IPS DF 4.7 (cell line): ENCODE measurements at regions not wholly inside any gene's neighbourhood (a gene's known extent, or its start where the extent isn't known, plus 50 kb on each side); places are given as distances from the start of the nearest gene placed in this dataset.

Source experiments
- DNase-seq: peaks from one replicate; pipeline ENCODE4 v3.0.0-alpha.2; 2013; ENCODE audit warnings: low spot score; ENCODE audit errors: extremely low read depth

DNA sequence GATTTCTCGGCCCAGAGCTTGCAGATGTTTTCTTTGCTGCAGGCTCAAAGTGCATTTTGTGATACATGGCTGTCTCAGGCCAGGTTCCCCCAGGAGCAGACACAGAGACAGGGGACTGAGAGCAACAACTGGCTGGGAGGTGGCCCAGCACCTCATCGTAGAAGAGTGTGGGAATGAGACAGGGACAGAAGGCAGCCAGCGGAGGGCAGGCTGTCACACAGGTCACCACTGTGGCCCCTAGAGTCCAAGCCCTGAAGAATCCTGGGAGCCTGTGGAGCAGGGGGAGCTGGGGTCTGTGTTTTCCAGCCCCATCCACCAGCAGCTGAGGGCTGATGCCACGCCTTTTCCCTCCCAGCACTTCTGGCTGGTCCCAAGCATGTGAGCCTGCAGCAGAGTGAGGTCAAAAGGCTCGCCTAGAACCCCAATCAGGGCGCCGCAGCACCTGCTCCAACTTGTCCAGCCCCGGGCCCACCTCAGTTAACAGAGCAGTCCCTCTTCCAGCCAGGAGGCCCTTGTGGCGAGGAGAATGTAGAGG, 723.8 kb downstream of the UQCRFS1 start:
- DNase-seq: no peak

DNA sequence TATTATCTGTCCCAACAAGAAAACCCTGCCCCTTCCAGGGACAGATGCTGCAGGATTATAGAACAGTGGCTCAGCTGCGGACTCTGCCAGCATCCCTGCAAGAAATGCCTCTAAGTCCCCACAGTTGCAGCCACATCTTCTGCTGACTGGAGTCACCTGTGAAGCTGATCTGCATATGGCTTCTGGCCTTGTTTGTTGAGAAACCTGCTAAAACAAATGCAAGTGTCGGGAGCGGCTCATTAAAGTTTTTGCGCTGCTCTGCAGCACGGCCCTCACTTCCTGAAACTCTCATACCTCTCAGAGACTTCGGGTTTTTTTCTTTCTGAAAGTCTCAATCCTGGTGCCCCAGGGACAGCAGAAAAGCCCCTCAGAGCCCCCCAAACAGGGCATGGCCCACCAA, 725.0 kb downstream of the UQCRFS1 start:
- no peak for DNase-seq

DNA sequence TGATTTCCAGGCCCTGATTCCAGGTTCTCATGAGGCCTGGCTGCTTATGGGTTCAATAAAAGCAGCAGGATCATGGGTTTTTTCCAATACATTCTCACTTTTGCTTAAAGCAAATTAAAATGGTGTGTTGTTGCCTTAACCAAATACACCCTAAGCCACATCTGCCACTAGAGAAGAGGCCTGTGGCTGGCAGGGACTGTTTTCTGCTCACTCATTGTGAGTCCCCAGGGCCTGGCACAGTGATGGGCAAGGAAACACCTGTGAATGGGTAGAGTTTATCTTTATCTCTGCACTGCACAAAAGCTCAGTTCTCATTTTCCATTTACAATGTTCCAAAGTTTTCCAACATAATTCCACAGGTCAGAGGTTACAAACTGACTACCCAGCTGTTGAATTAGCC, 726.0 kb downstream of the UQCRFS1 start:
- no peak for DNase-seq

DNA sequence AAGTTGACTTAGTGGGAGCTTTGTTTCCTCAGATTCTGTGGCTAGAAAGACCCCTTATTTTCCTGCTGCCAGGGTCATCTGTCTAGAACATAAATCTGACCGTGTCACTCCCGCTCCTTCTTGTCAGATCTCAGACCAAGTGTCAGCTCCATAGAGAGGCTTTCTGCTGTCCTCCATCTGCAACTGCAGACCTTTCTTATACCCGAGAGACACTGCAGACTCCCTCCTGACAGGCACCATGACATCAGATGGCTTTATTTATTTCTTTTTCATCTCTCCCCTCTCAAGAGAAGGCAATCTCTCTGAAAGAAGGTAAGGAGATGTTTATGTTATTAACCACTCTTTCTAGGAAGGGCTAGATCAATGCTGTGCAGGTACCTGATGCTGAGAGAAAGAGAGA, 726.5 kb downstream of the UQCRFS1 start:
- DNase-seq: no peak

DNA sequence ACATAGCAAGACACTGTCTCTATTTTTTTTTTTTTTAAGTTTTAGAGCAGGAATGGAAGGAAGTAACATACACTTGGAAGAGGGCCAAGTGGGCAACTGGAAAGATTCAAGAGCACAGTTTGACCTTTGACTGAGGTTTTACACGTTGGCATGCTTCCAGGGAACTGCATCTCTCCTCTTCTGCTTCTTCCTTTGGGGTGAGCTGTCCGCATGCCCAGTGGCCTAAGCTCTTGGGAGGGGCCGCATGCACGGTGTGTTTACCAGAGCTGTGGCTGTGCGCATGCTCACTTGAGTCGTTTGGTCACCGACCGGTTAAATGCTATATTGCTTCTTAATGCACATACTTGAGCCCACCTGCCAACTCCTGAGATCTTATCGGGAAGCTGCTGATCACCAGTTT, 727.7 kb downstream of the UQCRFS1 start:
- no peak for DNase-seq

DNA sequence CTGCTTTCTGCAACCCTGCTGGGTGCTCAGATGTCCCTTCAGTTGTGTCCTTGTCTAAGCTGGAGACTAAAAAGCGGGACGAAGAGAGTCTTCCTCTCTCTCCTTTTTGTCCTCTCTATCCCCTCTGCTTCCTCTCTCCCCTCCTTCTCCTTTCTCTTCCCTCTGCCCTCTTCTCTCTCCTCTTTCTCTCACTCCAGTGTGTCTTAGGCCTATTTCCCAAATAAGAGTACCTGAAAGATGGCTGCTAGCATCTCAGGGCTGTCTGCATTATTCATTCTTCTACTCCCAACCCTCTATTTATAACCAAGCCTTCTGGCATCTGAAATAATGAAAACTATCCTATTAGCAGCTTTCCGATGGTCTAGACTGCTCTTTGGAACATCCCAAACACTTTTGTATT, 729.8 kb downstream of the UQCRFS1 start:
- DNase-seq: no peak

DNA sequence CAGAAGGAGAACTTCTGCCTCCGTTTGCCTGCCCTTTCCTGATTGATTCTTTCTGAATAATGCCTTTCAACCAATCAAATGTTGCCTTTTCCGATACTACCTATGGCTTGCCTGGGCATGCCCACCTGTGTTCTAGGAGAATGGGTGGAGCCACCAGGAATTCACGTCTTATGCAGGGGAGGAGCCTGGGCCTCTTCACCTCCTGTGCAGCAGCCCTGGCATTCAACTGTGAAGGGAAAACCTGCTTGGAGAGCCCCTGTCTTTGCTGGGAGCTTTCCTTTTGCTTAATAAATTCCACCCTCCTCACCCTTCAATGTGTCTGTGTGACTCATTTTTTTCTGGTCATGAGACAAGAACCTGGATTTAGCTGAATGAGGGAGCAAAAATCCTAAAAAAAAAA, 730.7 kb downstream of the UQCRFS1 start:
- peak; percentile 69 for DNase-seq

DNA sequence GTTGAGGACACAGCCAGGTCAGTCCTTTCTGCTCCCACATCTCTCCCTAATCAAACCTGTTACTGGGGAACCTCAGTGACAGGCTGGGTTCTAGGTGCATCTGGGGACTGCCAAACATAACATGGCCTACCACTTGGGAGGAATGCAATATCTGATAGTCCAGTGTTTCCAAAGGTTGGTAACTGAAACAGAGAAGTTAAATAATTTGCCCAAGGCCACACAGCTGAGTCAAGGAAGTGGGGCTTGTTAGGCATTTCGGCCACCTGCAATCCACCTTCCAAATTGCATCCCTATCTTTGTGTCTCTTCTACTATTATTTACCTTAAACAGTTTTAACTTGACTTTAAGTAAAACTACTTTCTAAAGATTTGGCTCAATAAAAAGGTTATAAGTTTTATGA, 731.3 kb downstream of the UQCRFS1 start:
- no peak for DNase-seq

DNA sequence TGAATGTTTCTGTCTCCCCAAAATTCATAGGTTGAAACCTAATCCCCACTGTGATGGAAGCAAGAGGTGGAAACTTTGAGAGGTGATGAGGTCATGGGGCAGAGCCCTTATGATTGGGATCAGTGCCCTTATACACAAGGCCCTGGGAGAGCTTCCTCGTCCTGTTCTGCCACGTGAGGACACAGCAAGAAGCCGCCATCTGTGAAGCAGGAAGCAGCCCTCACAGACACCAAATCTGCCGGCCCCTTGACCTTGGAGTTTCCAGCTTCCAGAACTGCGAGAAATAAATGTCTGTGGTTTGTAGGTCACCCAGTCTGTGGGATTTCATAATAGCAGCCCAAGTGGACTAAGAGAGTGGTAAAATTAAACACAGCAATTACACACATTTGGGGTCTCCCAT, 737.4 kb downstream of the UQCRFS1 start:
- no peak for DNase-seq

DNA sequence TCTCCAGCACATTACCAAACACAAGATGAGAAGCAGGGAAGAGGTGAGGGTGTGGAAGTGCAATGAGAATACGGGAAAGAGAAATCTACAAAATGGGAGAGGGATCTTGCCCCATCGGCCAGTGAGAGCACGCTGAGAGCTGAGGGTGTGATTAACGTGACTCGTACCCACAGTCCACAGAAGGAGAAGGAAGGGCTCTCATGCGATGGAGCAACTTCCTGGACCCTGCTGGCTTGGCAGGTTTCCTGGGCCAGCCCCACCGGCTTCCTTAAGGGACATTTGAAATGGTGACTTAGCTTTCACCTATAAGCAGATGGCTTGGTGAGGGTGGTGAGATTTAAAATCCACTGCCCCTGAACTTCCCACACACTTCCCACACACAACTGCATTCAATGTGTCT, 740.1 kb downstream of the UQCRFS1 start:
- DNase-seq: no peak

DNA sequence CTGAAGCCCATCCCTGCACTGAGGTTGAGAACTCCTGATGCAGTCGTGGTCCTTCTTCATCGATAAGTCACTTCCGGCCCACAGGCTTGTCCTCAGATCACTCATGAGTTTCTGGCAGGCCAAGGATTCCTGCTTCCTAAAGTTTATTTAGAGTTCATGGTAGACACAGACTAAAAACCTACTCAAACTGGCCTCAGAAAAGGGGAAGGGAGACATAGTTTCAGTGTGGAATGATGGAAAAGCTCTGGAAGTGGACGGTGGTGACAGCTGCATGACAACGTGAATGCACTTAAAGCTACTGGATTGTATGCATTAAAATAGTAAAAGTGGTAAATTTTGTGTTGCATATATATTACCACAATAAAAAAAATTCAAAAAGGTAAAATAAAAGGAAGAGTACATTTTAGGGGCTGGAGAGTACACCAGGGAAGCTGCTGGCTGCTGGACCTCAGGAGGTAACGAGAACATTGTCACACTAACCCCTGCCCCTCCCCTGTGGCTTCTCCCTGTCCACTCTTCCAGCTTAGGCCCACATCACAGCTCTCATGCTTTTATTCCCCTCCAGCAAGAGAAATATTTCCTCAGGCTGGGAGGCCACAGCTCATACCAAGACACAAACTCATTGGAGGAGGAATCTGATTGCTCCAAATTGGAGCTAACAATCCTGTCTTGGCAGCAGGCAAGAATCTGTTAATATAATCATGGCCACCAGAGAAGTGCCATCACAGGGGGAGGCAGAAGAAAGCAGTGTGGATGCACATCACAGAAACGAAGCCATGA, 741.0 kb downstream of the UQCRFS1 start:
- DNase-seq: no peak

DNA sequence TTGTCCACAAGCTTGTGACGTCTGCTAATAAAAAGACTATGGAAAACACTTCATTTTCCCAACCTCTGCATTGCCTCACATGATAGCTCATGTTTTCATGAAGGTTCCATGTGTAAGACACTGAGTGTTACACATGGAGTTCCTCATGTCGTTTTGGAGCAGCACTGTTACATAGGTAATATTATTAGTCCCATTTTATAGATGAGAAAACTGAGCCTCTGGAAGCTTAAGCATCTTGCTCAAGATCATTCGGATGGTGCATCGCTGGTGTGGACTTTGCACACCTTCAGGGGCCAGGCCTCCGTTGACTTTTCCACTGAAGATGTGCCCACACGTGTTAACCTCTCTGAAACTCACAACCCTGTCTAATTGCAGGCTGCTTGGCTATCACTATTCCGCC, 743.4 kb downstream of the UQCRFS1 start:
- DNase-seq: no peak

DNA sequence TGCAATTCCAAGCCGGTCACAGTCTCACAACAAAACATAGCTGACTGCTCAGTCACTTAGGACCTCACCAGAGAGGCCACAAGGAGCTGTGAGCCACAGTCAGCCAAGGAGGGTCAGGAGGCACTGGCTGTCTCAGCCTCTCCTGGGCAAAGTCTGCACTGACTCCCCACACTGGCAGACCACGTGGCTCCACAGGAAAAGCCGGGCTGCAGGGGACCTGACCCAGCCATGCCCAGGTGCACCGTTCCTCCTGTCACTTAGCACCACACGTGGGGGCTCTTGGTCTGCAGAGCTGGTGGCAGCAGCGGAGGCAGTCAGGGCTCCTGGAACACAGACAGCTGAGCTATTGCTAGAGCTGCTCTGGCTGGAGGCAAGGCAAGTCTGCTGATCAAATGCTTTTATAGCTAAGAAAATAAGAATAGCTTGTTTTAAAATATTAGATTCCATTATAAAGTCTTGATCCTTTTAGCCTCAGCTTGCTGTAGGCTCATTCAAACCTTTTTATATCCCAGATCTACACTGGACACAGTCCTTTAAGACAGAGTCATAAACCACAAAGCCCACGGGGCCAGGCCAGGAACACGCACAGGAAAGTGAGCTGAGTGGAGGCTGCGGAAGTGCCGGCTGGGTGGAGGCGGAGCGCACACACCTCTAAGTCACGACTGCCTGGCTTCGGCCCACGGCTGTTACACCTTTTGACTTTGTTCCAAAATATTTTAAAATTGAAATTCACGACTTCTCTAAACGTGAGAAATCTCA, 744.1 kb downstream of the UQCRFS1 start:
- no peak for DNase-seq

DNA sequence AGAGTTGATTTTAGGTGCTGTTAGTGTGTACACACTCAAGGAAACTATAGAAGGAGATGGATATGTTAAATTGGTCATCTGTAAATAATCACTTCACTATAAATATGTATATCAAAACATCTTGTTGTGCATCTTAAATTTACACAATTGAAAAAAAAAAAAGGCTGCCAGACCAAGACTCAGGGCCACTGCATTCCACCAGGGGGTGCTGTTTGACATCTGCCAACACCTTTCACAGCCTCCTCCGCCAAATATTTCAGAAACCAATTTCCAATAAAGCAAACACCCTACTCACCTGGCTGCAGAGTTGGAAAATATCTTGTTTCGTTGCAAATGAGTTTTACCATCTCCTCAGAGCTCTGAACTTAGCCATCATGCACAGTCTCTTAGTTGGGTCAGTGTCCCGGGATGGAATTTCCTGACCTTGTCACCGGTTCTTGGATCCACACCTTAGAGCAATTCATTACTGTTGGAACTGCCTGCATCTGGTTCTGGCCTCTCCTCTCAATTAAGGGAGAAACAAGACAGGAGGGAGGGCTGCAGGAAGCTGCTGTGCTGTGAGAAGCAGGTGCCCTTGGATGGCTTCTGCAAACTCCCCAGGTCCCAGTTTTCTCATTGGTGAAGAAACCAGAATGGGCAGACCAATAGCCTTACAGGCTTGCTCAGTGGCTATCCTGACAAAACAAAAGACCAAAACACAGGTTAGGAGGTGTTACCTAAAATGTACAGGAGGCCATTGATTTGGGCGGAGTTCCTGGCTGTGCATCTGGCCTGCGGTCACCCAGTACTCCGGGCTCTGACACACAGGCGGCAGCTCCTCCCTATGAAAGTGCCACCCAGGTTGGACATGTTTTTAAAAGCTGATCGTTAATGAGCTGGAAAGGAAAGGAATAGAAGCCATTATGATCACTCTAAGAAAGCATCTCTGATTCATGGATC, 746.6 kb downstream of the UQCRFS1 start:
- no peak for DNase-seq

DNA sequence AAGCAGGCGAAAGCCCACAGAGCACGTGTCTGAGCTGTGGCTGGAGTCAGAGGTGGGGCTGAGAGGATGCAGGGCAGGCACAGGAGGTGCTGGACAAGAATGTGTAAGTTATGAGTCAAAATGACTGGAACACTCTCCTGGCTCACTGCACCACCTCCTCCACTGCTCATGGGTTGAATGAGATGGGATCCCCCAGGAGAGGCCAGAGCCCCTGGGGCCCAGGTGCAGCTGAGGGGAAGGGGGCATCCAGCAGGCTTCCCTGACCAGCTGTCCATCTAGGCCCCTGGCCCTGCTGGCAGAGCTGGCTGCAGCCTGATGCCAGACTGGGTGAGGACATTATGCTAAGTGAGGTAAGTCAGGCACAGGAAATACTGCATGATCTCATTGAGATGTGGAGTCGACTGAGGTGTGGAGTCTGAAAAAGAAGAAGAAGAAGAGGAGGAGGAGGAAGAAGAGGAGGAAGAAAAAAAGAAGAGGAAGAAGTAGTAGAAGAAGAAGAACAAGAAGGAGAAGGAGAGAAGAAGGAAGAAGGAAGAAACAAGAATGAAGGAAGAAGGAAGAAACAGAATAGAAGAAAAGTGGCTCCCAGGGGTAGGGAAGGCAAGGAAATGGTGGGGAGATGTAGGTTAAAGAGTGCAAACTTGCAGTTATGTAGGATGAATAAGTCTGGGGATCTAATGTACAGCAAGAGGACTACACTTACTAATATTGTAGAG, 747.4 kb downstream of the UQCRFS1 start:
- no peak for DNase-seq

DNA sequence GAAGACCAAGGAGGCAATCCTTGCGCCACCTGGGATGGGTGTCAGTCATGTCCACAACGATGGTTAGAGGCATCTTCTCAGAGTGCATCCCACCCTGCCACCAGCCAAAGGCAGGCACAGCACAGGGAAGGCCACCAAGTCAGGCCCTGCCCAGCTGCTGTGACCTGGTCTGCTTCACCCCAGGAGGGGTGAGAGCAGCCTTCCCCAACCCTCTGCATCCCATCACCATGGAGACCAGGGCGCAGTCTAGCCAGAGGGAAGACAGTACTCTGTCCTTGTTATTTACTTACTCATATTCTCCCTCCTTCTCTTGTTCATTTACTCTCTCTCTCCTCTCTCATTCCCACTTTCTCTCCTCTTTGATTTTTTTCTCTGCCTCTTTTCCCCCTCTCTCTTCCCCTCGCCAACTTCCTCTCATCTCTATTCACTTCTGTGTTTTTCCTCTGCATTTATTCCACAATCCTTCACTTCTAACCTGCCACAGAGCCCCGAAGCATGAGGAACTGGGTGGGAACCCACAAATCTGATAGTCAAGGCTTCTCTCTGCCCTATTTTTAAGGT, 749.4 kb downstream of the UQCRFS1 start:
- no peak for DNase-seq

DNA sequence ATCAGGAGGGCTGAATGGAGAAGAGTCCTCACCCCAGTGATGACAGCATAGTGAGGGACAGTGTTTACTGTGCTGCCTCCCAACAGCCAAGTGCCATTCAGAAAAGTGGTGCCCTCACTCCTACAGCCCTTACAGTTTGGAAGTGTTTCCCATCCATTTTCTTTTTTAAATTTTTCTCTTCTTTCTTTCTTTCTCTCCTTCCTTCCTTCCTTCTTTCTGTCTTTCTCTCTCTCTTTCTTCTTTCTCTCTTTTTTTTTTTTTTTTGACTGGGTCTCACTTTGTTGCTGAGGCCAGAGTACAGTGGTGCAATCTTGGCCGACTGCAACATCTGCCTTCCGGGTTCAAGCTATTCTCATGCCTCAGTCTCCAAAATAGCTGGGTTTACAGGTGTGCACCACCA, 755.3 kb downstream of the UQCRFS1 start:
- DNase-seq: no peak

DNA sequence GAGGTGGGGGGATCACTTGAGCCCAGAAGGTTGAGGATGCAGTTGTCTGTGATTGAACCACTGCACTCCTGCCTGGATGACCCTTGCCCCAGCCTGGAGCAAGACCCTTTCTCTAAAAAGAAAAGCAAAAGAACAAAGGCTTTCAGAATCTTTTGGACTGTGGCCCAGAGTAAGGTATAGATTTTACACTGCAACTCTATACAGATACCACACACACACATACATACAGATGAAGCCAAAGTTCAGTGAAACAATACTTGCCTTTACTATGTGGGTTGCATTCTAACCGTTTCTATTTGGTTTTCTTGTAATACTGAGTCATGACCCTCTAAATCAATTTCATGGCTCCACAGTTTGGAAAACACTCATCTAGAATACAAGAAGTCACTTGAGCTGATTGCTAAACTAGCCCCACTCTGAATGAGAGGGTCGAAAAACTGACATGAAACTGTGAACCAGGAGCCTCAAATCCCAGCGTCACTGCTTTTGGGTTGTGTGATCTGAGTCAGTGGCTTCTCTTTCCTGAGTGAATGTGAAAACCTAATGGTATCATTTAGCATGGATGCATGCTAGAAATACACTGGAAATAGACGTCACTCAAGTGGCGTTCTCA, 756.1 kb downstream of the UQCRFS1 start:
- DNase-seq: no peak

DNA sequence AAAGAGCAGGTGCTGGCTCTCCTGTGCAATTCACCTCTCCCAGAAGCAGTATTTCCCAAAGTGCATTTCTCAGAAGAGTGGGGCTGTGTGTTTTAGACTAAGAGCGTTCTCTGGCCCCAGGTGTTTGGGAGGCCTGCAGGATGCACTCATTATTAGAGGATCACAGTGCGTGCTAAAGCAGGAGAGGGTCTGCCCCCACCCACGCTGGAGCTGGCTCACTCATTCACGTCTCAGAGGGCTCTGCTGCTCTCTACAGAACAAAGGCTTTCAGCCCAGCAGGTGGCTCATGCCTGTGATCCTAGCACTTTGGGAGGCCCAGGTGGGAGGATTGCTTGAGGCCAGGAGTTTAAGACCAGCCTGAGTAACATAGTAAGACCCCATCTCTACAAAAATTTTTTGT, 756.7 kb downstream of the UQCRFS1 start:
- DNase-seq: no peak

DNA sequence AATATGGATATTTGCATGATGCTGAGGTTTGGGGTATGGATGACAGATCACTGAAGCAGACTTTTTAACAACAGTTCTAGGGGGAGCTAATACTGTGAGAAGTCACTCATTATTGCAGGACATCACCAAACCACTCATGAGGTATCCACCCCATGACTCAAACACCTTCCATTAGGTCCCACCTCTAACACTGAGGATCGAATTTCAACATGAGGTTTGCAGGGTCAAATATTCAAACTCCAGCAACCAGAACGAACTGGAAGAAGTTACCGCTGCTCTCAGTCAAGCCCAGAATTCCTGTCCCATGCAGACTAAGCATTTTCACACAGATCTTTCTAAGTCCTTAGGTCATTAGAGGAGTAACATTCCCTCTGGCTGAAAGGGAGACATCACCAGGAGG, 758.9 kb downstream of the UQCRFS1 start:
- DNase-seq: no peak
